HepG2 (cell line): ENCODE measurements at regions not wholly inside any gene's neighbourhood (a gene's known extent, or its start where the extent isn't known, plus 50 kb on each side); places are given as distances from the start of the nearest gene placed in this dataset.

Experiments used
- BRCA1 ChIP-seq: sonication (generic); formaldehyde crosslinking; IDR thresholded peaks from 2 replicates; pipeline ENCODE4 v1.4.0; 2020; ENCODE audit warnings: missing genetic modification reagents
- CC2D1A ChIP-seq: sonication (generic); formaldehyde crosslinking; IDR thresholded peaks from 2 replicates; pipeline ENCODE4 v1.8.1; 2023; ENCODE audit warnings: mild to moderate bottlenecking, missing genetic modification reagents
- ELF1 ChIP-seq: sonication (generic); formaldehyde crosslinking; IDR thresholded peaks from 2 replicates; pipeline ENCODE4 v1.4.0; 2020; ENCODE audit warnings: missing genetic modification reagents
- HDAC1 ChIP-seq: sonication (generic); formaldehyde crosslinking; IDR thresholded peaks from 2 replicates; pipeline ENCODE4 v1.5.1; 2020; ENCODE audit warnings: mild to moderate bottlenecking, missing genetic modification reagents
- NCOA1 ChIP-seq: sonication (generic); formaldehyde crosslinking; IDR thresholded peaks from 2 replicates; pipeline ENCODE4 v1.9.0; 2021; ENCODE audit warnings: missing genetic modification reagents
- NFATC3 ChIP-seq: sonication (generic); formaldehyde crosslinking; IDR thresholded peaks from 2 replicates; pipeline ENCODE4 v1.5.1; 2020; ENCODE audit warnings: mild to moderate bottlenecking, missing genetic modification reagents
- POLR2AphosphoS5 ChIP-seq: IDR thresholded peaks from 2 replicates; pipeline ENCODE4 v1.6.1; 2012; ENCODE audit warnings: low read depth, low read length
- RELA ChIP-seq: sonication (generic); formaldehyde crosslinking; IDR thresholded peaks from 2 replicates; pipeline ENCODE4 v1.4.0; 2020; ENCODE audit warnings: missing genetic modification reagents
- SOX5 ChIP-seq: IDR thresholded peaks from 2 replicates; pipeline ENCODE4 v1.6.1; 2016; ENCODE audit warnings: borderline replicate concordance
- SP140L ChIP-seq: sonication (generic); formaldehyde crosslinking; IDR thresholded peaks from 2 replicates; pipeline ENCODE4 v1.4.0; 2020; ENCODE audit warnings: missing genetic modification reagents, borderline replicate concordance
- SRSF9 ChIP-seq: fragments of 200-400 bp; formaldehyde crosslinking; IDR thresholded peaks from 2 replicates; pipeline ENCODE4 v1.6.1; 2018; ENCODE audit warnings: borderline replicate concordance, mild to moderate bottlenecking, low read depth, low read length; ENCODE audit not compliant: insufficient read depth, poor library complexity, severe bottlenecking
- TOE1 ChIP-seq: sonication (generic); formaldehyde crosslinking; IDR thresholded peaks from 2 replicates; pipeline ENCODE4 v1.4.0; 2020; ENCODE audit warnings: mild to moderate bottlenecking, missing genetic modification reagents
- ZNF205 ChIP-seq: IDR thresholded peaks from 2 replicates; pipeline ENCODE4 v1.6.1; 2018; ENCODE audit warnings: missing biosample characterization, missing genetic modification reagents
- ZNF44 ChIP-seq: sonication (generic); formaldehyde crosslinking; IDR thresholded peaks from 2 replicates; pipeline ENCODE4 v1.5.1; 2020; ENCODE audit warnings: mild to moderate bottlenecking, missing genetic modification reagents
- ZNF484 ChIP-seq: sonication (generic); formaldehyde crosslinking; IDR thresholded peaks from 2 replicates; pipeline ENCODE4 v1.5.1; 2020; ENCODE audit warnings: mild to moderate bottlenecking, low read depth, missing genetic modification reagents, borderline replicate concordance
- ZNF775 ChIP-seq: sonication (generic); formaldehyde crosslinking; IDR thresholded peaks from 2 replicates; pipeline ENCODE4 v1.4.0; 2020; ENCODE audit warnings: missing genetic modification reagents, mild to moderate bottlenecking, moderate library complexity, borderline replicate concordance
- ZNF790 ChIP-seq: sonication (generic); formaldehyde crosslinking; IDR thresholded peaks from 2 replicates; pipeline ENCODE4 v1.8.0; 2022; ENCODE audit warnings: missing genetic modification reagents, mild to moderate bottlenecking, borderline replicate concordance
- ZNF891 ChIP-seq: sonication (generic); formaldehyde crosslinking; IDR thresholded peaks from 2 replicates; pipeline ENCODE4 v1.5.0; 2020; ENCODE audit warnings: mild to moderate bottlenecking, missing genetic modification reagents
- TF ChIP-seq, protein P1 (sequence below): sonication (generic); formaldehyde crosslinking; IDR thresholded peaks from 2 replicates; pipeline ENCODE4 v1.4.0; 2020; ENCODE audit warnings: mild to moderate bottlenecking, missing genetic modification reagents
- TF ChIP-seq, protein P2 (sequence below): sonication (generic); formaldehyde crosslinking; IDR thresholded peaks from one replicate; pipeline ENCODE4 v1.5.1; 2020; ENCODE audit warnings: mild to moderate bottlenecking, missing genetic modification reagents; ENCODE audit errors: not compliant biosample characterization
- TF ChIP-seq, protein P3 (sequence below): sonication (generic); formaldehyde crosslinking; IDR thresholded peaks from 2 replicates; pipeline ENCODE4 v1.4.0; 2020; ENCODE audit warnings: mild to moderate bottlenecking, missing genetic modification reagents

DNA sequence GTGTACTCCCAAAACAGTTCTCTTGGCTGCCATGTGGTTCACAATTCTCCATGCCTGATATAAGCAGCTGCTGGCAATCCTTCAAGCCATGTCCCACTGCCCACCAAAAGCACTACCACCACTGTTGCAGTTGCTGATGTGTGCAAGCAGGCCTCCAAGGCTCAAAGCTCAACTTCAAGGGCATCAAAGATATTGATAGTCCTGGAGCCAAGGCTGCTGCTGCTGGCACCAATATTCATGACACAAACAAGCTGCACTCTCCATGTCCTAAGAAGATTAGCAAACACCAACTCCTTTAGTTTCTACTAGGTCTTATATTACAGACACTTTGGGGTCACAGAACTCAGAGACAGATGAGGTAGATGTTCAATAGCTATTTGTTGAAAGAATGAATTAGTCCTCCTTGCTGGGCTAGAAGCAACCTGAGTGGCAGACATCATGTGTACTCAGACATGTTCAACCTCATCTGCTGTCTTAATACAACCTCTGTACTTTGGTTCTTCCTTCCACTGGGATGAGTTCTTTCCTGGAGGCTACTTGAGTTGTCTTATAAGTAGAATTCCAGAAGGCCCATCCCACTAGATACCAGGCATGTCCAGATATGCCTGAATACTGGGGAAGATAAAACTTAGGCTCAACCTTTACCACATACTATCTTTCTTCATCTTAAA is 104.5 kb upstream of the UGP2 start (continued):
- TF ChIP-seq, protein P1, sequence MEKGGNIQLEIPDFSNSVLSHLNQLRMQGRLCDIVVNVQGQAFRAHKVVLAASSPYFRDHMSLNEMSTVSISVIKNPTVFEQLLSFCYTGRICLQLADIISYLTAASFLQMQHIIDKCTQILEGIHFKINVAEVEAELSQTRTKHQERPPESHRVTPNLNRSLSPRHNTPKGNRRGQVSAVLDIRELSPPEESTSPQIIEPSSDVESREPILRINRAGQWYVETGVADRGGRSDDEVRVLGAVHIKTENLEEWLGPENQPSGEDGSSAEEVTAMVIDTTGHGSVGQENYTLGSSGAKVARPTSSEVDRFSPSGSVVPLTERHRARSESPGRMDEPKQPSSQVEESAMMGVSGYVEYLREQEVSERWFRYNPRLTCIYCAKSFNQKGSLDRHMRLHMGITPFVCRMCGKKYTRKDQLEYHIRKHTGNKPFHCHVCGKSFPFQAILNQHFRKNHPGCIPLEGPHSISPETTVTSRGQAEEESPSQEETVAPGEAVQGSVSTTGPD (CRISPR knock-in tag) = no peak
- TF ChIP-seq, protein P2, sequence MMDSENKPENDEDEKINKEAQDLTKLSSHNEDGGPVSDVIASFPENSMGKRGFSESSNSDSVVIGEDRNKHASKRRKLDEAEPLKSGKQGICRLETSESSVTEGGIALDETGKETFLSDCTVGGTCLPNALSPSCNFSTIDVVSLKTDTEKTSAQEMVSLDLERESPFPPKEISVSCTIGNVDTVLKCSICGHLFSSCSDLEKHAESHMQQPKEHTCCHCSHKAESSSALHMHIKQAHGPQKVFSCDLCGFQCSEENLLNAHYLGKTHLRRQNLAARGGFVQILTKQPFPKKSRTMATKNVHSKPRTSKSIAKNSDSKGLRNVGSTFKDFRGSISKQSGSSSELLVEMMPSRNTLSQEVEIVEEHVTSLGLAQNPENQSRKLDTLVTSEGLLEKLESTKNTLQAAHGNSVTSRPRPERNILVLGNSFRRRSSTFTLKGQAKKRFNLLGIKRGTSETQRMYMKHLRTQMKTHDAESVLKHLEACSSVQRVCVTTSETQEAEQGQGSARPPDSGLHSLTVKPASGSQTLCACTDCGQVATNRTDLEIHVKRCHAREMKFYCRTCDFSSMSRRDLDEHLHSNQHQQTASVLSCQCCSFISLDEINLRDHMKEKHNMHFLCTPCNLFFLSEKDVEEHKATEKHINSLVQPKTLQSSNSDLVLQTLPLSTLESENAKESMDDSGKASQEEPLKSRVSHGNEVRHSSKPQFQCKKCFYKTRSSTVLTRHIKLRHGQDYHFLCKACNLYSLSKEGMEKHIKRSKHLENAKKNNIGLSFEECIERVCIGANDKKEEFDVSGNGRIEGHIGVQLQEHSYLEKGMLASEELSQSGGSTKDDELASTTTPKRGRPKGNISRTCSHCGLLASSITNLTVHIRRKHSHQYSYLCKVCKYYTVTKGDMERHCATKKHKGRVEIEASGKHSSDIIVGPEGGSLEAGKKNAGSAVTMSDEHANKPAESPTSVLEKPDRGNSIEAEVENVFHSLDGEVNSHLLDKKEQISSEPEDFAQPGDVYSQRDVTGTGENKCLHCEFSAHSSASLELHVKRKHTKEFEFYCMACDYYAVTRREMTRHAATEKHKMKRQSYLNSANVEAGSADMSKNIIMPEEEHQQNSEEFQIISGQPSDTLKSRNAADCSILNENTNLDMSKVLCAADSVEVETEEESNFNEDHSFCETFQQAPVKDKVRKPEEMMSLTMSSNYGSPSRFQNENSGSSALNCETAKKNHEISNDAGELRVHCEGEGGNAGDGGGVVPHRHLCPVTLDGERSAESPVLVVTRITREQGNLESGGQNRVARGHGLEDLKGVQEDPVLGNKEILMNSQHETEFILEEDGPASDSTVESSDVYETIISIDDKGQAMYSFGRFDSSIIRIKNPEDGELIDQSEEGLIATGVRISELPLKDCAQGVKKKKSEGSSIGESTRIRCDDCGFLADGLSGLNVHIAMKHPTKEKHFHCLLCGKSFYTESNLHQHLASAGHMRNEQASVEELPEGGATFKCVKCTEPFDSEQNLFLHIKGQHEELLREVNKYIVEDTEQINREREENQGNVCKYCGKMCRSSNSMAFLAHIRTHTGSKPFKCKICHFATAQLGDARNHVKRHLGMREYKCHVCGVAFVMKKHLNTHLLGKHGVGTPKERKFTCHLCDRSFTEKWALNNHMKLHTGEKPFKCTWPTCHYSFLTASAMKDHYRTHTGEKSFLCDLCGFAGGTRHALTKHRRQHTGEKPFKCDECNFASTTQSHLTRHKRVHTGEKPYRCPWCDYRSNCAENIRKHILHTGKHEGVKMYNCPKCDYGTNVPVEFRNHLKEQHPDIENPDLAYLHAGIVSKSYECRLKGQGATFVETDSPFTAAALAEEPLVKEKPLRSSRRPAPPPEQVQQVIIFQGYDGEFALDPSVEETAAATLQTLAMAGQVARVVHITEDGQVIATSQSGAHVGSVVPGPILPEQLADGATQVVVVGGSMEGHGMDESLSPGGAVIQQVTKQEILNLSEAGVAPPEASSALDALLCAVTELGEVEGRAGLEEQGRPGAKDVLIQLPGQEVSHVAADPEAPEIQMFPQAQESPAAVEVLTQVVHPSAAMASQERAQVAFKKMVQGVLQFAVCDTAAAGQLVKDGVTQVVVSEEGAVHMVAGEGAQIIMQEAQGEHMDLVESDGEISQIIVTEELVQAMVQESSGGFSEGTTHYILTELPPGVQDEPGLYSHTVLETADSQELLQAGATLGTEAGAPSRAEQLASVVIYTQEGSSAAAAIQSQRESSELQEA (CRISPR knock-in tag) = no peak
- TF ChIP-seq SOX5 (peak; percentile 73), HDAC1 (CRISPR knock-in tag) (peak; percentile 92), RELA (CRISPR knock-in tag) (0 out of 2 replicates have a peak, but pooled peaks have one; percentile 71), NCOA1 (no peak), ZNF775 (CRISPR knock-in tag) (no peak), ZNF790 (CRISPR knock-in tag) (no peak), SP140L (CRISPR knock-in tag) (no peak), BRCA1 (CRISPR knock-in tag) (no peak), ZNF484 (CRISPR knock-in tag) (no peak), NFATC3 (CRISPR knock-in tag) (no peak), ZNF44 (CRISPR knock-in tag) (peak; percentile 24; the same call in 1 of the 2 replicates), SRSF9 (no peak), ZNF891 (CRISPR knock-in tag) (no peak), TOE1 (CRISPR knock-in tag) (no peak), ELF1 (CRISPR knock-in tag) (no peak), CC2D1A (CRISPR knock-in tag) (no peak), ZNF205 (CRISPR knock-in tag) (no peak), POLR2AphosphoS5 (no peak)
- TF ChIP-seq, protein P3, sequence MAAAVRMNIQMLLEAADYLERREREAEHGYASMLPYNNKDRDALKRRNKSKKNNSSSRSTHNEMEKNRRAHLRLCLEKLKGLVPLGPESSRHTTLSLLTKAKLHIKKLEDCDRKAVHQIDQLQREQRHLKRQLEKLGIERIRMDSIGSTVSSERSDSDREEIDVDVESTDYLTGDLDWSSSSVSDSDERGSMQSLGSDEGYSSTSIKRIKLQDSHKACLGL = no peak
